ENCODE measurements at regions not wholly inside any gene's neighbourhood (a gene's known extent, or its start where the extent isn't known, plus 50 kb on each side); places are given as distances from the start of the nearest gene placed in this dataset.
"Not testable (repeated sequence)": the region's sequence is repeated elsewhere in the genome, so short reads cannot be mapped to it uniquely, and the experiment has no call there.

DNA sequence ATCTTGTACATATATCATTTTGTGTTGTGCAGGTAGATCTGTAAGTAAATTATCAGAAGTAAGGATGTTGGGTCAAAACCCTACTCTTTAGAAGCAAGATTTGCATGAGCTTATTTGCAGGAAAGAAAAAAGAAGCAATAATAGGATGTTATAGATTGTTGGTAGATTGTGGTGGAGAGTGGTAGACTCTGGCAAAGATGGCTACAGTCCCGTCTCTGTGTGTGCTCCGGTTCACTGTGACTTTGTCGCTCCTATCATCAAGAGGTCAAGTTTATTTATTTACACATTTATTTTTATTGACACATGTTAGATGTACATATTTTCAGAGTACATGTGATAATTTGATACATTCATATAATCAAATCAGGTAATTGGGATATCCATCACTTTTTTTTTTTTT is 81.0 kb upstream of the NDUFV2 start:
- no peak for DNase-seq

GRCh38 chr18:9022397-9023155 is 79.9 kb upstream of the NDUFV2 start:
- DNase-seq = no peak

GRCh38 chr18:9024031-9024646 is 78.4 kb upstream of the NDUFV2 start:
- DNase-seq = not testable (repeated sequence)

DNA sequence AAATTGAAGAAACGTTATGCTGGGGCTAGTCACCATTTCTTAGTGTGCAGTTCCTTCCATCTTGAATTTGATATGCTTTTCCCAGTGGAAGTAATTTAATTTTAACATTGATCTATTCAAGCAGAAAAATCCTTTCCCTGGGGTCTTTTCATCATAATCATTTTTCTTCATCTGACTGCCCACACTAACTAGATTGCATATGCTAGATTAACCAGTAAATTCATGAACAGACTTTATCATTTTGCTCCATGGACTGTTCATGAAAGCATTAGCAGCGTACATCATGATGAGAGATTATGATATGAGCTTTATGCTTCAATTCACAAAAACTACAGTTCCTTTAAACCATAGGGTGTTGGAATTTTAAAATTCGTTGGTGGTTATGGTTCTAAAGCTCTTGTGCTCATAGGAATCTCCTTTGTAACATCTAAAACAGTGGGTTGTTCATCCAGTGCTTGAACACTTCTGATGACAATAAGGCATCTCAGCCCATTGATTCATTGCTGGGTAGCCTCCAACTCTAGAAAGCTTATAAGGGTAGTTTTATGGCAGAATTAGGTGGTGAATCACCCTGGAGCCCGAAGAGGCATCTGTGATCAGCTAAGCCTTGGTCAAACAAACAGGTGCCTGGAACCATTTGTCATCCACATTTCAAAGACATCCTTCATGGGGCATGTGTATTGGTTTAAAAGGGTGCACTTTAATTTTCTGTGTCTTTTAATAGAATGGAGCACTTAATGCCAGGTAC is 77.2 kb upstream of the NDUFV2 start:
- no peak for DNase-seq

GRCh38 chr18:9029131-9029530 is 73.4 kb upstream of the NDUFV2 start:
- DNase-seq = no peak

GRCh38 chr18:9032519-9032918 is 70.0 kb upstream of the NDUFV2 start:
- no peak for DNase-seq

DNA sequence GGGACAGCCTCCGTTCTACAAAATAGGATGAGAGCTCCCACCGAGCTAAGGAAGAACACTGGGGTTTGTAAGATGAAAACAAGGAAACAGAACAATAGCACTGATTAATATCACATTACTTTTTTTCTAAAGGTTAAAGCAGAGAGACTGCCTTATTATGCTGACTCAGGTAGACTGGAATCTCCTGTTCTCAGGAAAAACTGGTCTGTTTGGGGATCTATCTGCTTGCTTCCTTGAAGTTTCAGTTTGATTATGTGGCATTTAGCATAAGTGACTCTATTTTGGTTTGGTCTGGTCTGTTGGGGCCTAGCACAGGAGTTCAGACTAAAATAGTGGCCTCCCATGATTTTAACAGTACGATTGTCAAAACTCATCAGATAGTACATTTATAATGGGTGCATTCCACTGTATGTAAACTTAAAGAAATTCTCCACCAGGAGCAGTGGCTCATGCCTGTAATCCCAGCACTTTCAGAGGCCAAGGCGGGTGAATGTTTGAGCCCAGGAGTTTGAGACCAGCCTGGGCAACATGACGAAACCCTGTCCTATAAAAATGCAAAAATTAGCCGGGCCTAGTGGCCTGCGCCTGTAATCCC is 64.1 kb upstream of the NDUFV2 start:
- DNase-seq = no peak

- no peak for DNase-seq
Observed at GRCh38 chr18:9039441-9040071, 62.9 kb upstream of the NDUFV2 start.

DNA sequence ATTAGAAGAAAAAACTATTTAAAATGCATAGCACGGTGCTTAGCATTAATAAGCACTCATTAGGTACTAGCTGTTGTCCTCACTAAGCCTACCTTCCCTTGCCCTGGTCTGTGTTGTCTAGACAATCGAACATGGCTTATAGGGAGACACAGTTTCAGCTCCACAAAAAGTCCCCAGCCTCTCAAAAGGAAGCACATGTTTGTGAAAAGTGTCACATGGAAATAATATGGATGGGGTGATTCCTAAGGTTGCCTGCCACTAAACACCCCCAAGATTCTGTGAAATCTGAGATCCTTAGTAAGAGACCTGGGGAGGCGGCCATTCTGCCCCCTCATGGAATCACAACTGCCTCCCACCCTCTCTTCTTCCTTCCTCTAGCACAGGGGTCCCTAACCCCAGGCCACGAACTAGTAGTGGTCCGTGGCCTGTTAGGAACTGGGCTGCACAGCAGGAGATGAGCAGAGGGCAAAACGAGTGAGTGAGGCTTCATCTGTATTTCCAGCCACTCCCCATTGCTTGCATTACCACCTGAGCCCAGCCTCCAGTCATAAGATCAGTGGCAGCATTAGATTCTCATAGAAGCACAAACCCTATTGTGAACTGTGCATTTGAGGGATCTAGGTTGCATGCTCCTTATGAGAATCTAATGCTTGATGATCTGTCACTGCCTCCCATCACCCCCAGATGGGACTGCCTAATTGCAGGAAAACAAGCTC is 59.6 kb upstream of the NDUFV2 start:
- no peak for DNase-seq

DNA sequence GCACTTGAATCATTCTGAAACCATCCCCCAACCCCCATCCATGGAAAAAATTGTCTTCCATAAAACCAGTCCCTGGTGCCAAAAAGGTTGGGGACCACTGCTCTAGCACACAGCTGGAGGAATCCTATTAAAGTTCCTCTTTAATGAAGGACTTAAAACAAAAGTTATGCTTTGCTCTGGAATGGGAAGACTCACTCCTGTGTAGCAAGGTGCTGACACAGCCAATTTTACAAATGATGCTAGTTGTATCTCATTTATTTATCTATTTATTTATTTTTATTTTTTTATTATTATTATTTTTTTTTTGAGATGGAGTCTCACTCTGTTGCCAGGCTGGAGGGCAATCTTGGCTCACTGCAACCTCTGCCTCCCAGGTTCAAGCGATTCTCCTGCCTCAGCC is 58.9 kb upstream of the NDUFV2 start:
- no peak for DNase-seq

DNA sequence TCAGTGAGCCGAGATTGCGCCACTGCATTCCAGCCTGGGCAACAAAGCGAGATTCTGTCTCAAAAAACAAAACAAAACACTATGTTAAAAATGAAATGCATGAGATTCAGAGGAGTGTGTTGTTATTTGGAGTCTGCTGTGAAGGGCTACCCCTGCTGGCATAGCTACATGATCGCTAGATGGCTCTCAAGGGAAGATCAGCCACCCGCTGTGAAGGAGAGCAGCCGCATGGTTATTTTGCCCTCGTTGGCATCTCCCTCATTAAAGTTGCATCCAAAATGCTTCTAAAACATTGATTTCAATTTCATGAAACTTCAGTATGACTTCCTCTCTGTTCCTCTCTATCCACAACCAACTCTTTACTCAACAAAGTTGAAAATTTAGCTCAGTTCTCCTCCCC is 54.8 kb upstream of the NDUFV2 start:
- no peak for DNase-seq

DNA sequence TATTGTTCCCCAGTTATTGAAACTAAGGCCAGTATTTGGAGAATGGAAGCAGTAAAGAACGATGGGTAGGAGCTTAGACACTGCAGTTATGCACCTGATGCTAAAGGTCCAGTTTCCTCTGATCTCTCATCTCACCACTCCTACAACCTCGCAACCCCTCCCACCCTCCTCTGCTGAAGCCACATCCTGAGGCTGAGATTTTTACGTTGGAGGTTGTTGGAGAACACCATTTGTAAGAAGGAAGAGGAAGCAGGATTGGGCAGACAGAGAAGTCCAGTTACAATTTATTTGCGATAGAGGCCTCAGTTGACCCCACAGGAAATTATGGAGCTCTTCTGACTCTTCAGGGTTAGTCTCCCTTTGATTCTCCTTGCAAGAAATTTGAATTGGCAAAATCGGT is 54.3 kb upstream of the NDUFV2 start:
- DNase-seq = no peak

- DNase-seq = peak; percentile 44
Observed at GRCh38 chr18:9048808-9049494, 53.5 kb upstream of the NDUFV2 start.

DNA sequence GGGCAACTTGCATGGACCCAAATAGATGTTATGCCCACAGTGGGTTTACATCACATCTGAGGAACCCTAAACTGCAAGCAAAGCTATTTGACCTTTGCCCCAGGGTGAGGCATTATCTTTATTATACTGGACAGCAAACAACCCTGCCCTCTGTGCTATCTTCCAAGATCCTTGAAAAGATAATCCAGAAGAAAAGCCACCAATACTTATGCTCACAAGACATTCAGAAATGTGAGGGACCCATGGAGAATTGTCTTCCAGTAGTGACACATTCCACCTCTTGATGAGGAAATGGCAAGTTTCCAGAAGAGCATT is 53.0 kb upstream of the NDUFV2 start:
- no peak for DNase-seq

GRCh38 chr18:9050628-9051284 is 51.7 kb upstream of the NDUFV2 start:
- not testable (repeated sequence) for DNase-seq

Data from activated CD4-positive, alpha-beta T cell treated with anti-CD3 and anti-CD28 coated beads, Interleukin-2, Interleukin-6, amounts not matched to agents 100 ng/mL and 50 ng/mL, durations not matched to agents 16 hours and 8 hours (primary cell).